ENCODE measurements at regions not wholly inside any gene's neighbourhood (a gene's known extent, or its start where the extent isn't known, plus 50 kb on each side); places are given as distances from the start of the nearest gene placed in this dataset.

GRCh38 chr2:176652300-176653182 lies 383.3 kb downstream of the MTX2 start:
- Histone ChIP-seq H3K79me2 (ENCODE audit: insufficient read depth, low read length) (no peaks in the 10 kb centered on the region), H3K4me1 (ENCODE audit: insufficient read depth, low read length) (no peaks in the 10 kb centered on the region), H3K27ac (ENCODE audit: extremely low read length, insufficient read depth, low read length) (no peak overlapping the region), H3K4me2 (ENCODE audit: low read depth, low read length) (no peak overlapping the region), H3K36me3 (replicated peaks in 1 of 2; ENCODE audit: control insufficient read depth in 1 of 2, insufficient read depth in 2 of 2, low read length in 2 of 2) (no peaks in the 10 kb centered on the region), H3K9ac (ENCODE audit: insufficient read depth, low read depth, low read length) (no peak overlapping the region), H3K9me3 (ENCODE audit: low read length) (no peaks in the 10 kb centered on the region), H2AFZ (ENCODE audit: low read length) (no peak overlapping the region), H4K20me1 (ENCODE audit: insufficient read depth, low read length) (no peaks in the 10 kb centered on the region), H3K4me3 (replicated peaks in 1 of 3; ENCODE audit: insufficient read depth in 1 of 3, low read depth in 2 of 3, low read length in 3 of 3) (no peak overlapping the region), H3K27me3 (ENCODE audit: control insufficient read depth in 1 of 2, insufficient read depth in 2 of 2, low read length in 2 of 2) (peaks cover 0 to 23% of the 10 kb centered on the region in 2 experiments; a peak in 2 of 5 replicates)
- FAIRE-seq (peak; percentile 49), ATAC-seq (peak; percentile 75), DNase-seq (ENCODE audit: low spot score) (peak; percentile 66)
- POLR2A ChIA-PET, result no interaction called here
- intact Hi-C loops (cut with micrococcal nuclease; ENCODE audit: unreplicated experiment) (loop anchor here (1.0 to 10.0 kb wide), 3 partner anchors 162 to 525 kb away; no protein-coding TSS in a partner anchor), in situ Hi-C loops (cut with HindIII; ENCODE audit: extremely low pct_ligation_motif_present, low pct_unique_long_range_greater_than_20kb) (loop anchor here (25.0 kb wide), 1 partner anchor 965 kb away; no protein-coding TSS in a partner anchor)
- no TSS peak for BruUV-seq (replicated peaks)
- 20% methylated on average over 9 of the region's 9 CpGs for WGBS (ENCODE audit: low lambda C conversion rate)
- CTCF ChIA-PET (ENCODE audit: low intra/inter-chr PET ratio, low total read pairs), result interaction anchor here (0.8 to 3.1 kb wide), 3 partner anchors 14 to 525 kb away, joined by 3 to 44 read pairs (median 3); no protein-coding TSS in a partner anchor
- TF ChIP-seq ARID5B (CRISPR knock-in tag; IDR thresholded peaks at IDR 0.05) (0 out of 2 replicates have a peak, but pooled peaks have one; percentile 22), MATR3 (CRISPR knock-in tag; IDR thresholded peaks at IDR 0.05) (no peak), GABPA (IDR thresholded peaks at IDR 0.05; ENCODE audit: low read depth, low read length) (no peak), GABPA (CRISPR knock-in tag; IDR thresholded peaks at IDR 0.05; ENCODE audit: low read depth) (peak; percentile 33; the same call in 1 of the 2 replicates), NR2F1 (CRISPR knock-in tag; IDR thresholded peaks at IDR 0.05) (no peak), ELF3 (CRISPR knock-in tag; IDR thresholded peaks at IDR 0.05) (peak; percentile 82), STAG1 (CRISPR knock-in tag; IDR thresholded peaks at IDR 0.05) (peak; percentile 70), FOXA3 (CRISPR knock-in tag; IDR thresholded peaks at IDR 0.05) (peak; percentile 52; the same call in 1 of the 2 replicates), FOXA1 (IDR thresholded peaks at IDR 0.05) (no peak), FOXA1 (CRISPR knock-in tag; IDR thresholded peaks at IDR 0.05) (peak; percentile 51), SMC3 (IDR thresholded peaks at IDR 0.05; ENCODE audit: low read length) (peak; percentile 72), DZIP1 (CRISPR knock-in tag; IDR thresholded peaks at IDR 0.05) (no peak), ZNF331 (CRISPR knock-in tag; IDR thresholded peaks at IDR 0.05) (0 out of 2 replicates have a peak, but pooled peaks have one; percentile 21), ZNF24 (IDR thresholded peaks at IDR 0.05) (peak; percentile 33; the same call in 1 of the 2 replicates), HMG20B (CRISPR knock-in tag; conservative IDR thresholded peaks at IDR 0.05) (no peak), GLI4 (CRISPR knock-in tag; IDR thresholded peaks at IDR 0.05; ENCODE audit: borderline replicate concordance) (no peak), FOXK1 (CRISPR knock-in tag; IDR thresholded peaks at IDR 0.05; ENCODE audit: borderline replicate concordance, low read depth) (peak; percentile 60; the same call in 1 of the 2 replicates), RXRB (CRISPR knock-in tag; IDR thresholded peaks at IDR 0.05; ENCODE audit: borderline replicate concordance) (0 out of 2 replicates have a peak, but pooled peaks have one; percentile 13), RAD21 (CRISPR knock-in tag; IDR thresholded peaks at IDR 0.05) (0 out of 2 replicates have a peak, but pooled peaks have one; percentile 36)

Data from HepG2 (cell line).